DMS114 treated with DMSO at 0.1 percent for 48 hours (cell line): ENCODE measurements at regions not wholly inside any gene's neighbourhood (a gene's known extent, or its start where the extent isn't known, plus 50 kb on each side); places are given as distances from the start of the nearest gene placed in this dataset.
"Not testable (repeated sequence)": the region's sequence is repeated elsewhere in the genome, so short reads cannot be mapped to it uniquely, and the experiment has no call there.

Source experiments
- DNase-seq: peaks from one replicate; lab custom pipeline; 2025; ENCODE audit not compliant: unreplicated experiment; lab: John Stamatoyannopoulos, UW

DNA sequence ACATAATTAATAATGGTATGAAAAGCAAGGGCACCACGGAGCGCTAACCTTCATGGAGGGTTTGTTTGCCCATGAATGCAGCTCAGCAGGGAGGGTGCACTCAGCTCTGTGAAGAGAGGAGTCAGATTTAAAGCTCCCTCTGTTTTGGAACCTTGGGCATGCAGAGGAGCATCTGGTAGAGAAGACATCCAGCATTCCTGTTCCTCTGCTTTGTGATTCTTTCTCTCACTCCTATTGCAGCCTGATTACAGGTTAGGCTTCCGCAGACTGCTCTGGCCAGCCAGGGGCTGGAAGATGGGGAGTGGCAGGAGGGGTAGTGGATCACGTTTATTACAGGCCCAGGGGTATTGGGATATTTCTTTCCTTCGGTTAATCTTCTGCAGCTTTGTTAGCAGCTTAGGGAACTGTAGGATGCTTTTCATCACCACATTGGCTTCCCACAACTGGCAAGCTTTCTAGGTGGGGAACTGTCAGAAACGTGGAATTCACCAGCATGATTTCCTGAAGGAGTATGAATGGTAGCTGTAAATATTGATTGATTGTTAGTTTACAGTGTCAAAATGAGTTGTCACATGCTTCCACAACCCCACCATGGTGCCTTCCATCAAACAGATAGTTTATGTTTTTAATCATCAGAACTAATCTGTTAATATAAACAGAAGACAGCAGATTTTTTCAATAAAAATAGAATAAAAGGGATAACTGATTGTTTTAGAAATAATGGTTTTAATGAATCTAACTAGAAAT is 201.1 kb downstream of the VAPA start:
- DNase-seq, result no peak

DNA sequence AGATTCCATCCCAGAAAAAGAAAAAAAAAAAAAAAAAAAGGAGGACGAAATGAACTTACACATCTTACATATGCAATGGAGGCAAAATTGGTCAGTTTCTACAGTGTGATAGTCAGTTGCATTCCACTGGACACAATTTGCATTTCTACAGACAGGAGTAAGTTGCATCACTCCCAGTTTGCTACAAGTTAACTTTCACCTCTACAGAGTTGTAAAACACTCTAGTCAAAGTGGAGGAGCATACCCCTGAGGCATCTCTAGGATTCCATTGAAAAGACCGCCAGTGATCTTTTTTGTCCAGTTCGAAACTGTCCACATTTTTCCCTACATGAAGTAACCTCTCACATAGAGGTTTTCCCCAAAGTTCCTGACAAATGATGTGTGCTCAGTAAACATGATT is 202.8 kb downstream of the VAPA start:
- DNase-seq, result no peak

DNA sequence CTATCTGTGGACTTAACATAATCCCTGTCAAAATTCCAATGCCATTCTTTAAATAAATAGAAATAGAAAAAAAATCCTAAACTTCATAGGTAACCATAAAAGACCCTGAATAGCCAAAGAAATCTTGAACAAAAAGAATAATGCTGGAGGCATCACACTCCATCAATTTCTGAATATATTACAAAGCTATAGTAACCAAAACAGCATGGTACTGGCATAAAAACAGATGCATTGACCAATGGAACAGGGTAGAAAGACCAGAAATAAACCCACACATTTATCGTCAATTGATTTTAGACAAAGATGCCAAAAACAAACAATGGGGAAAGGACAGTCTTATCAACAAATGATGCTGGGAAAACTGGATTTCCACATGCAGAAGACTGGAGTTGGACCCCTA is 205.7 kb downstream of the VAPA start:
- no peak for DNase-seq

DNA sequence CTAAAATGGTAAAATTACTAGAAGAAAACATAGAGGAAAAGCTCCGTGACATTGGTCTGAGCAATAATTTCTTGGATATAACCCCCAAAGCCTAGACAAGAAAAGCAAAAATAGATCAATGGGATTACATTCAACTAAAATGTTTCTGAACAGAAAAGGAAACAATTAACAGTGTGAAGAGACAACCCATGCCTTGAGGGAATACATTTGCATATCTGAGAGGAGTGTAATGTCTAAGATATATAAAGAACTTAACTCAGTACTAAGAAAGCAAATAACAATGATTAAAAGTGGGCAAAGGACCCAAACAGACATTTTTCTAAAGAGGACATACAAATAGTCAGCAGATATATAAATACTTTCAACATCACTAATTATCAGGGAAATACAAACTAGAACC is 206.2 kb downstream of the VAPA start:
- no peak for DNase-seq

DNA sequence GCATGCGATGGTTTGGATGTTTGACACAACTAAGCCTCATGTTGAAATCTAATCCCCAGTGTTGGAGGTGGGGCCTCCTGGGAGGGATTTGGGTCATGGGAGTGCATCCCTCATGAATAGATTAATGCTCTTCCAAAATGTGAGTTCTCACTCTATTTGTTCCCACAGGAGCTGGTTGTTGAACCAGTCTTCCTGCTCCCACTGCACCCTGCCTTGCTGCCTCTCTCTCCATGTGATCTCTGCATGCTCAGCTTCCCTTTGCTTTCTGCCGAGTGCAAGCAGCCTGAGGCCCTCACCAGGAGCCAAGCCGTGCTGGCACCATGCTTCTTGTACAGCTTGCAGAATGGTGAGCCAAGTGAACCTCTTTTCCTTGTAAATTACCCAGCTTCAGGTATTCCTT is 206.8 kb downstream of the VAPA start:
- DNase-seq, result no peak

DNA sequence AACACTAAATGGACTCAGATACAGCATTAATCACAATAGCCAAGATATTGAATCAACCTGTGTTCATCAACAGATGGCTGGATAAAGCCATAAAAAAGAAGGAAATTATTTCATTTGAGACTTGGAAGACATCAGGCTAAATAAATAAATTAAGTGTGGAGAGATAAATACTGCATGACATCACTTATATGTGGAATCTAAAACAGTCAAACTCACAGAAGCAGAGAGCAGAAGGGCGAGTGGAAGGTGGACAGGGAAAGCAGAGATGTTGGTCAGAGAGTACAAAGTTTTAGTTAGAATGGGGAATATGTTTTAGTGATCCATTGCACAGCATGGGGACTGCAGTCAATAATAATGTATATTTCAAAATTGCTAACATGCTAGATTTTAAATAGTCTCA is 207.2 kb downstream of the VAPA start:
- no peak for DNase-seq

DNA sequence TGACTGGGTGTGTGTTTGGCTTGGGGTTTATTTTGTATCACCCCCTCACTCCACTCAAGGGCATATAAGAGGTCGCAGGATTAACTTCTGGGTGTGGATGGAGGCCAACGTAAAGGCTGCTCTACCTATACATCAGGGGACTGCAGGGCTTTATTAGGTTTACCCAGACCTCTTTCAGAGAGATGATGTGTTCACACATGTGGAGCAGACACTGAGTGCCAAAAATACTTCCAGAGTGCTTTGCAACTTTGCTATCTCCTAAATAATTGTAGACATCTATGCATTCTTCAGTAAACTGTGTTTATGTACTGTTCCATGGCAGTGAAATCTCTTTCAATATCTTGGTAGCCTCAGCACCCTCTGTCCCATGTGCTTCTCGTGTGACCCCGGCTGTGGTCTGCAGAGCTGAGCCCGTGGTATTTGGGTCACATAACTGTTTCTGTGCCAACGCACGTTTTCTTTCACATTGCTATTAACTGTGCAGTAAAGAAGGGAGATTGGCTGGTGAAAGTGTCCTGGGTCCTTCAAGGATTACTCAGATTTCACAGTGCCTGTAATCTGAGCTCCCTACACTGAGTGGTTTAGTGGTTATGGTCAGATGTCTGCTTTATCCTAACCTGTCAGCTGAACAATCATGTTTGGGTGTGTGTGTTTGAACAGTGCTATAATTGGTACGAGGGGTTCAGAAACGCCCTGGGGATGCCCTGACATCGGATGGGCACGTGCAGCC is 208.1 kb downstream of the VAPA start:
- no peak for DNase-seq

GRCh38 chr18:10122988-10123950 is 209.5 kb downstream of the VAPA start:
- no peak for DNase-seq

GRCh38 chr18:10124071-10124470 is 210.3 kb downstream of the VAPA start:
- no peak for DNase-seq

DNA sequence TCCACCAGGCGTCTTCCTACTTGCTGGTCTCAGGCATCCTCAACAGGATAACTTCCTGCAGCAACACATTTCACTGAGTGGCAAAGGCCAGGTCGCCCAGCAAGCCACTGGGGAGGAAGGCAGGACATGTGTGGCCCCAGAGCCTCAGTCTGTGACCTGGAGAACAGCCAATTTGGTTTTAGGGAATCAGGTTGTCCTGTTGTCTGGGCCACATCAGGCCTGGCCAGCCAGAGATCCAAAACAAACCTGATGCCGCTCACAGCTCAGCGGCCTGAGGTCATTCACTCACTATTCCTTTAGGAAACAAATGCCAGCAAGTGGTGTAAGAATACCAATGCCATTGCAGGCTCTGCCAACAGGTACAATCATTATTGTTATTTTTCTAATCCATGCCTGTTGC is 210.7 kb downstream of the VAPA start:
- no peak for DNase-seq

- no peak for DNase-seq
These were observed 211.2 kb downstream of the VAPA start for GRCh38 chr18:10124967-10125366.

- DNase-seq, result no peak
These were observed 213.9 kb downstream of the VAPA start for GRCh38 chr18:10127729-10128128.

- DNase-seq, result no peak
These were observed 215.2 kb downstream of the VAPA start for GRCh38 chr18:10128921-10129501.

DNA sequence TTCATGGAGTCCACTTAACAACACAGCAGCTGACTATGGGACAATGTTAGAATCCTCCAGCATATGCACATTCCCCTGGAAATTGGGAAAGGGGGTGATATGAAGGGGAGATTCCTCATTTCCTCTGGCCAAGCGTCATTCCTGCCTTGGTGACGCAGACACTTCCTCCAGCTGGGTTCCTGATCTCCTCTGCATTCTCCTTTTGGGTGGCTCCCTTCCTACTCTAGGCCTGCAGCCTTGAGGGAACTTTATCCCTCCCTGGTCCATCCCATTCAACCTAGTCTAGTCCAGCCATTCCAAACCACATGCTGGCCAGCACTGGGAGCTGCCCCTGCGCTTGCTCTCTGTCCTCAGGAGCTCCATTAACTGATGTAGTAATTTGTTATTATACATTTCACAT is 216.8 kb downstream of the VAPA start:
- DNase-seq, result no peak

GRCh38 chr18:10131081-10131459 is 217.3 kb downstream of the VAPA start:
- DNase-seq, result no peak

GRCh38 chr18:10131460-10132395 is 217.9 kb downstream of the VAPA start:
- DNase-seq, result no peak

DNA sequence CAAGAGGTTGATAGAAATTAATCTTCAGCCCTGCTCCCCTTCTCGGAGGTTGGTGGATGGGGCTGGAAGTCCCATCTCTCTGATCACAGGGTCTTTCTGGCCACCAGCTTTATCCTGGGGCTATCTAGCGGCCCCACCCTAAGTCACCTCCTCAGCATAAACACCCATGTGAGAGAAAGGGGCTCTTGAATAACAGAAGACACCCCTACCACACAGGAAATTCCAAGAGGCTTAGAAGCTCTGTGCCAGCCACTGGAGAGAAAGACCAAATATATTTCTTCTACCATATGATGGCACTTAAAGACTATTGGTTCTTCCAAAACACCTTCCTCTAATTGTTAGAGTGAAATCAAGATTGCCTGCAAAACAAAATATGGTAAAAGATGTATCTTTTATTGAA is 219.7 kb downstream of the VAPA start:
- no peak for DNase-seq

- DNase-seq, result no peak
These were observed 220.4 kb downstream of the VAPA start for GRCh38 chr18:10134204-10134603.

- not testable (repeated sequence) for DNase-seq
These were observed 220.9 kb downstream of the VAPA start for GRCh38 chr18:10134749-10135148.

GRCh38 chr18:10135302-10135926 is 221.6 kb downstream of the VAPA start:
- no peak for DNase-seq
